ENCODE measurements at regions not wholly inside any gene's neighbourhood (a gene's known extent, or its start where the extent isn't known, plus 50 kb on each side); places are given as distances from the start of the nearest gene placed in this dataset.

- H3K9me1 ChIP-seq (ENCODE audit: control insufficient read depth, extremely low read depth, insufficient read depth, low read length): no peaks in the 10 kb centered on the region
- no peak for FAIRE-seq
- H2AFZ ChIP-seq (ENCODE audit: control insufficient read depth, low read length): no peak overlapping the region
- H3K9me3 ChIP-seq (ENCODE audit: control insufficient read depth, low read depth, low read length): no peaks in the 10 kb centered on the region
- H4K20me1 ChIP-seq (ENCODE audit: control insufficient read depth, extremely low read depth, insufficient read depth, low read length): no peaks in the 10 kb centered on the region
- no peak overlapping the region for H3K4me2 ChIP-seq (ENCODE audit: control insufficient read depth, extremely low read depth, insufficient read depth, low read depth, low read length)
- no peaks in the 10 kb centered on the region for H3K36me3 ChIP-seq (ENCODE audit: control insufficient read depth in 2 of 2, extremely low read depth in 1 of 2, insufficient read depth in 2 of 2, low read length in 2 of 2)
- no peak overlapping the region for H3K27ac ChIP-seq (ENCODE audit: control insufficient read depth, insufficient read depth, low read length)
- H3K4me3 ChIP-seq (ENCODE audit: control insufficient read depth in 2 of 3, extremely low read depth in 1 of 3, insufficient read depth in 2 of 3, low read depth in 1 of 3, low read length in 3 of 3): no peak overlapping the region
- H3K79me2 ChIP-seq (ENCODE audit: control insufficient read depth, insufficient read depth, low read length): no peaks in the 10 kb centered on the region
- H3K4me1 ChIP-seq (ENCODE audit: control insufficient read depth, extremely low read depth, insufficient read depth, low read length): no peaks in the 10 kb centered on the region
- no peak overlapping the region for H3K9ac ChIP-seq (ENCODE audit: control insufficient read depth, extremely low read depth, insufficient read depth, low read length)
- dilution Hi-C loops (cut with MboI; ENCODE audit: extremely low pct_ligation_motif_present, low sequenced_read_pairs): no loop called here
- TF ChIP-seq CTCF (optimal IDR thresholded peaks at IDR 0.05 in 1 of 3, IDR thresholded peaks at IDR 0.05 in 1 of 3, conservative IDR thresholded peaks at IDR 0.05 in 1 of 3; ENCODE audit: extremely low read depth in 1 of 3, insufficient read depth in 2 of 3, low read length in 3 of 3) (no peak), EZH2 (IDR thresholded peaks at IDR 0.05; ENCODE audit: low read length) (no peak)
- DNase-seq (ENCODE audit: low read depth, low spot score): no peak
- H3K27me3 ChIP-seq (ENCODE audit: control insufficient read depth, extremely low read depth, insufficient read depth, low read length): no peaks in the 10 kb centered on the region
These were observed 232.4 kb downstream of the CALCRL start for GRCh38 chr2:187215532-187216240.

- no peaks in the 10 kb centered on the region for H3K4me1 ChIP-seq (ENCODE audit: control insufficient read depth, extremely low read depth, insufficient read depth, low read length)
- FAIRE-seq (no peak), DNase-seq (ENCODE audit: low read depth, low spot score) (no peak)
- H3K79me2 ChIP-seq (ENCODE audit: control insufficient read depth, insufficient read depth, low read length): no peaks in the 10 kb centered on the region
- no peaks in the 10 kb centered on the region for H3K36me3 ChIP-seq (ENCODE audit: control insufficient read depth in 2 of 2, extremely low read depth in 1 of 2, insufficient read depth in 2 of 2, low read length in 2 of 2)
- no peak overlapping the region for H3K4me2 ChIP-seq (ENCODE audit: control insufficient read depth, extremely low read depth, insufficient read depth, low read depth, low read length)
- H3K27me3 ChIP-seq (ENCODE audit: control insufficient read depth, extremely low read depth, insufficient read depth, low read length): no peaks in the 10 kb centered on the region
- no peak overlapping the region for H3K4me3 ChIP-seq (ENCODE audit: control insufficient read depth in 2 of 3, extremely low read depth in 1 of 3, insufficient read depth in 2 of 3, low read depth in 1 of 3, low read length in 3 of 3)
- no peaks in the 10 kb centered on the region for H4K20me1 ChIP-seq (ENCODE audit: control insufficient read depth, extremely low read depth, insufficient read depth, low read length)
- no peak overlapping the region for H3K9ac ChIP-seq (ENCODE audit: control insufficient read depth, extremely low read depth, insufficient read depth, low read length)
- dilution Hi-C loops (cut with MboI; ENCODE audit: extremely low pct_ligation_motif_present, low sequenced_read_pairs): no loop called here
- H2AFZ ChIP-seq (ENCODE audit: control insufficient read depth, low read length): no peak overlapping the region
- H3K9me1 ChIP-seq (ENCODE audit: control insufficient read depth, extremely low read depth, insufficient read depth, low read length): no peaks in the 10 kb centered on the region
- no peaks in the 10 kb centered on the region for H3K9me3 ChIP-seq (ENCODE audit: control insufficient read depth, low read depth, low read length)
- H3K27ac ChIP-seq (ENCODE audit: control insufficient read depth, insufficient read depth, low read length): no peak overlapping the region
- TF ChIP-seq EZH2 (IDR thresholded peaks at IDR 0.05; ENCODE audit: low read length) (no peak), CTCF (optimal IDR thresholded peaks at IDR 0.05 in 1 of 3, IDR thresholded peaks at IDR 0.05 in 1 of 3, conservative IDR thresholded peaks at IDR 0.05 in 1 of 3; ENCODE audit: extremely low read depth in 1 of 3, insufficient read depth in 2 of 3, low read length in 3 of 3) (no peak)
These were observed 233.7 kb downstream of the CALCRL start for GRCh38 chr2:187214306-187214705.

All from keratinocyte (primary cell).